ENCODE measurements at regions not wholly inside any gene's neighbourhood (a gene's known extent, or its start where the extent isn't known, plus 50 kb on each side); places are given as distances from the start of the nearest gene placed in this dataset.

- intact Hi-C loops (cut with DNase I; ENCODE audit: low total_unique reads), result loop anchor here (5.0 kb wide), 1 partner anchor 56 kb away; no protein-coding TSS in a partner anchor
- Histone ChIP-seq H3K36me3 (no peaks in the 10 kb centered on the region), H3K4me3 (no peak overlapping the region), H3K9me3 (no peaks in the 10 kb centered on the region), H3K27ac (peak overlapping the region; percentile 84 to 89), H3K27me3 (no peaks in the 10 kb centered on the region), H3K4me1 (peaks cover 0 to 68% (median 39%) of the 10 kb centered on the region in 4 donors)
- TF ChIP-seq CTCF (IDR thresholded peaks at IDR 0.05), result no peak
- peak; percentile 90 to 95 for DNase-seq
Measured at GRCh38 chr13:44218501-44219240, 155.0 kb upstream of the SERP2 start.

DNA sequence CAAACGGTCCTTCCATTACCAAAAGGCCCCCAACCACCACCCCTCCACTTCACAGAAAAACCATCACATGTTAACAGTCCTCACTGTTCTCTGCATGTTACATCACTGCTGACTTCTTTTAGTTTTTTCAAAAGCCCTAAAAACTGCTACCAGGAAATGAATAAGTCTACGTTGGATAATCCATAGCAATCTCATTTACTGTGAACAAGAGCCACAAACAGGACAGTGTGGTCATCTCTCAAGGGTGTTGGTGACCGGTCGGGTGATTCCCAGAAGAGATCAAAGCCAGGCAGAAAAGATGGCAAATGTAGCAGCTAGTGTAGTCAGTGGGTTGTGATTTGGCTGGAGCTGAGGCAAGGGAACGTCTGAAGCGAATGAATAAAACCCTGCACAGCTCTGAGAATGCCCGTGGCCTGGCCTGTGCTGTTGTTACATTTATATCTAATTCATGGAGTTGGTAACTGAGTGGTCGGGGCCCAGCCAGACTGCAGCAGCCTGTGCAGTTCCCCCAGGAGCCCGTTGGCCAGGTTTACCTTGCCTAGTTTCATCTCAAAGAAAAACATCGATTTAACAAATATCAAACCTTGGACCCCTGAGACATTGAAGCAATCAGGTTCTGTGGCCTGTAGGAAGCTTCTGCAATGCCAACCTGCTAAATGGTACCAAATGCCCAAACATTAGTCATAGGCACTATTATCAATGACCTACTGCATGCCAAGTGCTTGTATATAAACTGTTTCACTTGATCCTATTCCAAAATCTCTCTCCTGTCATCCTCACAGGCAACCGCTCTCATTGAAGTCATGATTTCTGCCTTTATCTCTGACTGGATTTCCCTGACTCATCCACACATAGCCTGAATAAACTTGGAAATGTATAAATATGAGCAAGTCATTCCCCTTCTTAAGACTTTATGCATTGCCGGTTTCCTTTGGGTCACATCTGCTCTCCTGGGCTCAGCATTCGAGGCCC lies 153.8 kb upstream of the SERP2 start:
- Histone ChIP-seq H3K27ac (peak overlapping the region; percentile 84 to 89), H3K36me3 (no peaks in the 10 kb centered on the region), H3K4me3 (no peak overlapping the region), H3K4me1 (peaks cover 0 to 77% (median 45%) of the 10 kb centered on the region in 4 donors), H3K27me3 (no peaks in the 10 kb centered on the region), H3K9me3 (no peaks in the 10 kb centered on the region)
- intact Hi-C loops (cut with DNase I; ENCODE audit: low total_unique reads), result loop anchor here (5.0 kb wide), 1 partner anchor 58 kb away; no protein-coding TSS in a partner anchor
- TF ChIP-seq CTCF (IDR thresholded peaks at IDR 0.05), result no peak
- no peak for DNase-seq

GRCh38 chr13:44220948-44221347 lies 152.7 kb upstream of the SERP2 start:
- Histone ChIP-seq H3K27ac (peak overlapping the region; percentile 84 to 89), H3K27me3 (no peaks in the 10 kb centered on the region), H3K9me3 (no peaks in the 10 kb centered on the region), H3K36me3 (no peaks in the 10 kb centered on the region), H3K4me3 (no peak overlapping the region), H3K4me1 (peaks cover 0 to 88% (median 49%) of the 10 kb centered on the region in 4 donors)
- peak in 1 of 2 donors; percentile 62 for DNase-seq
- intact Hi-C loops (cut with DNase I; ENCODE audit: low total_unique reads), result no loop called here
- no peak for TF ChIP-seq CTCF (IDR thresholded peaks at IDR 0.05)

DNA sequence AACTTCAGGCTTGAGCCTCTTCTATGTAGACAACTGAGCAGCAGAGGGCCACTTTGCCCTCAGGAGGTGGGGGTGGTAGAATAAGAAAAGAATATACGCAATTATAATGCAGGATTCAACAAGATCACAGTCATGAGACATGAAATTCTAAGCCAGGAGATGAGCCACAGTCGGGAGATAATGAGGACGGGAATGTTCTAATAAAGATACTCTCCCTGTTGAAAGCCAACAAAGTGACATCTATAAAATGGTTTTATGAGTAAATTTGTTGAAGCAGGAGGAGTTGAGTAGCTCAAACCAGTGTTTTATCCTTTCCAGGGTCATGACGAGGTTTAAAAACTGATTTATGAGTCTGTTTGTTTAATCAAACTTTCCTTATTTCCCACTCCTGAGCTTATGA lies 152.0 kb upstream of the SERP2 start:
- peak overlapping the region; percentile 84 to 89 for H3K27ac ChIP-seq
- peaks cover 0 to 95% (median 49%) of the 10 kb centered on the region in 4 donors for H3K4me1 ChIP-seq
- H3K27me3 ChIP-seq, result no peaks in the 10 kb centered on the region
- H3K9me3 ChIP-seq, result no peaks in the 10 kb centered on the region
- intact Hi-C loops (cut with DNase I; ENCODE audit: low total_unique reads), result no loop called here
- no peaks in the 10 kb centered on the region for H3K36me3 ChIP-seq
- no peak for DNase-seq
- no peak for TF ChIP-seq CTCF (IDR thresholded peaks at IDR 0.05)
- H3K4me3 ChIP-seq, result no peak overlapping the region

DNA sequence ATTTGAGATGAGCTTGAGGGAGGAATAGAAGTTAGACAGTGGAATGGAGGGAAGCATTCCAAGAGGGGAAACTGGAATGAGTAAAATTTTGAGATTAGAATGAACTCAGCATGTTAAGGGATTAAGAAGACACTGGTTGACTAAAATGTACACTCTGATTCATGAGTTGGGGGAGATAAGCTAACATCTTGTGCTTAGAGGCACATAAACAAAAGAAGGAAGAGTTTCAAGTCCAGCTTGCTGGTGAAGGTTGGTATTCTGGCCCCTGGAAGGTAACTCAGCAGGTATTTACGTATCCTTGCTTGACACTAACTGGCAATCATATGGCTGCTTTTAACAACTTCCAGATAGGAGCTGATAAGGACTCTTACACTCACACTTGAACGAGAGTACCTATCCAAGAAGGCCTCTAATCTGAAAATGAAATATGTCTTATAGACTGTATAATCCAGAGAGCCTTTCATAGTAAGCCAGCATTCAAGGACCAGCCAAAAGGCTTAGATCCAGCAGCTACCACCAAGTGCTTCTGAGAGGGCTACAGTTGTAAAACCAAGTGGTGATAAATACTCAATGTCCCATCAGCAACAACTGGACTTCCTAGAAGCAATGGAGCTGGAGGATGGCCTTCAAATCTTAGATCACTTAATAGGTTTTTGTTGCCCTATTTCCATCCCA lies 149.7 kb upstream of the SERP2 start:
- no peak for TF ChIP-seq CTCF (IDR thresholded peaks at IDR 0.05)
- Histone ChIP-seq H3K4me3 (no peak overlapping the region), H3K9me3 (no peaks in the 10 kb centered on the region), H3K36me3 (no peaks in the 10 kb centered on the region), H3K4me1 (peaks cover 0 to 87% (median 39%) of the 10 kb centered on the region in 4 donors), H3K27me3 (no peaks in the 10 kb centered on the region), H3K27ac (peak overlapping the region; percentile 84 to 89)
- intact Hi-C loops (cut with DNase I; ENCODE audit: low total_unique reads), result no loop called here
- peak in 1 of 2 donors; percentile 35 for DNase-seq

All from tibial artery (tissue), 4 donors.